ENCODE measurements at regions not wholly inside any gene's neighbourhood (a gene's known extent, or its start where the extent isn't known, plus 50 kb on each side); places are given as distances from the start of the nearest gene placed in this dataset. TPM values are rescaled to one million over a fixed set of nuclear protein-coding genes. Genes with fewer than 3 reads are reported as not detected.
"Not testable (repeated sequence)": the region's sequence is repeated elsewhere in the genome, so short reads cannot be mapped to it uniquely, and the experiment has no call there.

GRCh38 chr15:34490417-34491193, 53.0 kb upstream of the GOLGA8A start:
- Mint-ChIP-seq H3K27me3 (ENCODE audit: low read depth) (peaks cover 91% of the 10 kb centered on the region), H3K9me3 (peaks cover 10% of the 10 kb centered on the region), H3K27ac (no peak overlapping the region), H3K4me1 (peaks cover 3% of the 10 kb centered on the region), H3K4me3 (peak overlapping the region; percentile 64), H3K36me3 (peaks cover 11% of the 10 kb centered on the region)
- TF ChIP-seq CTCF (IDR thresholded peaks at IDR 0.05; ENCODE audit: unreplicated experiment), result no peak
- no peak for DNase-seq (ENCODE audit: low spot score in 2 of 2, unreplicated experiment in 2 of 2)

GRCh38 chr15:34488973-34489959, 51.7 kb upstream of the GOLGA8A start:
- H3K36me3 Mint-ChIP-seq, result peaks cover 11% of the 10 kb centered on the region
- not testable (repeated sequence) for DNase-seq (ENCODE audit: low spot score in 2 of 2, unreplicated experiment in 2 of 2); H3K4me1 Mint-ChIP-seq; H3K27ac Mint-ChIP-seq
- H3K4me3 Mint-ChIP-seq, result peak overlapping the region; percentile 44
- H3K9me3 Mint-ChIP-seq, result peaks cover 10% of the 10 kb centered on the region
- peaks cover 91% of the 10 kb centered on the region for H3K27me3 Mint-ChIP-seq (ENCODE audit: low read depth)

Small RNAs in the stretch of these regions (microRNA-seq; reads per million reads assigned to microRNA genes)
- gene MIR1233-2, result not detected

Measured in mesothelial cell of epicardium (in vitro differentiated cells).